Transverse colon (tissue), 4 donors: ENCODE measurements at regions not wholly inside any gene's neighbourhood (a gene's known extent, or its start where the extent isn't known, plus 50 kb on each side); places are given as distances from the start of the nearest gene placed in this dataset.

Experiments used
- DNase-seq: peaks from one replicate; pipeline ENCODE4 v3.0.0-alpha.2; 2019
- H3K27ac ChIP-seq, 4 donors: fragments of 200-600 bp; sonication (generic); 2 replicates each; pipeline ENCODE4 v1.5.1; 2016 to 2018; ENCODE audit warnings: inconsistent platforms in 4 of 4
- H3K27me3 ChIP-seq: fragments of 200-600 bp; sonication (generic); 2 replicates; pipeline ENCODE4 v1.5.1; 2017; ENCODE audit warnings: inconsistent platforms
- H3K36me3 ChIP-seq, 4 donors: fragments of 200-600 bp; sonication (generic); 2 replicates each; pipeline ENCODE4 v1.5.1; 2017 to 2019; ENCODE audit warnings: inconsistent platforms in 4 of 4
- H3K4me1 ChIP-seq, 4 donors: fragments of 200-600 bp; sonication (generic); 2 replicates each; pipeline ENCODE4 v1.5.1; 2017 to 2020; ENCODE audit warnings: inconsistent platforms in 4 of 4
- H3K4me3 ChIP-seq, 4 donors: fragments of 200-600 bp; sonication (generic); 1 replicate in 1 of 4; 2 replicates in 3 of 4; pipeline versions ENCODE4 v1.5.1 to v1.6.1; 2017 to 2019; ENCODE audit warnings: inconsistent platforms in 4 of 4
- H3K9me3 ChIP-seq, 2 donors: fragments of 200-600 bp; sonication (generic); 2 replicates each; pipeline ENCODE4 v1.5.1; 2017 to 2019; ENCODE audit warnings: inconsistent platforms in 2 of 2
- CTCF ChIP-seq, 5 experiments: fragments of 200-600 bp in 3 of 5; fragments of 450-650 bp in 2 of 5; sonication (generic) in 3 of 5; IDR thresholded peaks; 1 replicate in 2 of 5; 2 replicates in 3 of 5; pipeline ENCODE4 v1.5.1; 2016 to 2017; ENCODE audit warnings: antibody characterized with exemption in 5 of 5, inconsistent platforms in 3 of 5, mild to moderate bottlenecking in 2 of 5, moderate library complexity in 1 of 5
- EP300 ChIP-seq: sonication (generic); formaldehyde crosslinking; IDR thresholded peaks from one replicate; pipeline ENCODE4 v1.6.1; 2017; ENCODE audit warnings: antibody characterized with exemption, low read depth
- POLR2A ChIP-seq: fragments of 450-650 bp; IDR thresholded peaks from one replicate; pipeline ENCODE4 v1.6.1; 2016; ENCODE audit warnings: antibody characterized with exemption, mild to moderate bottlenecking, moderate library complexity
- POLR2AphosphoS5 ChIP-seq, 3 donors: sonication (generic); formaldehyde crosslinking; IDR thresholded peaks; one replicate each; pipeline ENCODE4 v1.6.1; 2016; ENCODE audit warnings: antibody characterized with exemption in 3 of 3
- WGBS, 2 donors: methylation state at CpG; one replicate each; pipeline ENCODE4 v1.1.5; 2018; ENCODE audit warnings: low coverage in 1 of 2; 5-methylcytosine and 5-hydroxymethylcytosine counted together
- in situ Hi-C, 4 donors: fragments of 200-750 bp; cut with MboI; loops; one replicate each; pipeline versions ENCODE4 v1.15.0 to v1.15.1; 2017; ENCODE audit warnings: low sequenced_read_pairs in 3 of 4, low pct_ligation_motif_present in 1 of 4, low pct_unique_long_range_greater_than_20kb in 1 of 4
- intact Hi-C: fragments of 100-400 bp; cut with DNase I; formaldehyde crosslinking; loops from one replicate; pipeline ENCODE4 v1.15.1; 2023; ENCODE audit warnings: low total_unique reads

GRCh38 chr7:53100091-53100490 lies 64.7 kb downstream of the POM121L12 start:
- in situ Hi-C loops = no loop called here
- no peaks in the 10 kb centered on the region for H3K9me3 ChIP-seq
- intact Hi-C loops = no loop called here
- no peak overlapping the region for H3K27ac ChIP-seq
- H3K4me1 ChIP-seq = no peaks in the 10 kb centered on the region
- H3K36me3 ChIP-seq = no peaks in the 10 kb centered on the region
- WGBS, 2 donors = 63 to 84% methylated on average over 3 to 4 of the region's 4 CpGs
- H3K27me3 ChIP-seq = no peaks in the 10 kb centered on the region
- no peak overlapping the region for H3K4me3 ChIP-seq
- TF ChIP-seq CTCF (IDR thresholded peaks at IDR 0.05) = no peak
- TF ChIP-seq EP300 = no peak
- no peak for TF ChIP-seq POLR2A
- TF ChIP-seq POLR2AphosphoS5 (IDR thresholded peaks at IDR 0.05) = no peak
- DNase-seq = no peak

GRCh38 chr7:53101026-53101425 lies 65.6 kb downstream of the POM121L12 start:
- in situ Hi-C loops = no loop called here
- no peaks in the 10 kb centered on the region for H3K9me3 ChIP-seq
- no peaks in the 10 kb centered on the region for H3K36me3 ChIP-seq
- no peaks in the 10 kb centered on the region for H3K27me3 ChIP-seq
- intact Hi-C loops = no loop called here
- no peaks in the 10 kb centered on the region for H3K4me1 ChIP-seq
- TF ChIP-seq POLR2AphosphoS5 (IDR thresholded peaks at IDR 0.05) (no peak), POLR2A (no peak), CTCF (IDR thresholded peaks at IDR 0.05) (no peak)
- 55 to 85% methylated on average over 6 to 7 of the region's 7 CpGs for WGBS, 2 donors
- no peak for DNase-seq
- H3K27ac ChIP-seq = no peak overlapping the region
- no peak overlapping the region for H3K4me3 ChIP-seq

GRCh38 chr7:53110425-53110824 lies 75.0 kb downstream of the POM121L12 start:
- WGBS, 2 donors = 78 to 80% methylated on average over 1 to 4 of the region's 4 CpGs
- Histone ChIP-seq H3K9me3 (no peaks in the 10 kb centered on the region), H3K4me1 (no peaks in the 10 kb centered on the region), H3K27me3 (no peaks in the 10 kb centered on the region), H3K27ac (no peak overlapping the region), H3K4me3 (no peak overlapping the region), H3K36me3 (no peaks in the 10 kb centered on the region)
- TF ChIP-seq EP300 (no peak), CTCF (IDR thresholded peaks at IDR 0.05) (no peak), POLR2A (no peak), POLR2AphosphoS5 (IDR thresholded peaks at IDR 0.05) (no peak)
- in situ Hi-C loops (no loop called here), intact Hi-C loops (no loop called here)
- DNase-seq = no peak

- intact Hi-C loops = no loop called here
- H3K27me3 ChIP-seq = no peaks in the 10 kb centered on the region
- H3K4me3 ChIP-seq = no peak overlapping the region
- H3K9me3 ChIP-seq = no peaks in the 10 kb centered on the region
- no peak for TF ChIP-seq POLR2AphosphoS5 (IDR thresholded peaks at IDR 0.05)
- no peak for TF ChIP-seq CTCF (IDR thresholded peaks at IDR 0.05)
- TF ChIP-seq POLR2A = no peak
- TF ChIP-seq EP300 = no peak
- whole genome bisulfite sequencing, 2 donors = 33 to 68% methylated on average over 1 of the region's 1 CpG
- no peak for DNase-seq
- H3K27ac ChIP-seq = no peak overlapping the region
- in situ Hi-C loops = no loop called here
- H3K36me3 ChIP-seq = no peaks in the 10 kb centered on the region
- no peaks in the 10 kb centered on the region for H3K4me1 ChIP-seq
Observed at GRCh38 chr7:53111031-53111430, 75.6 kb downstream of the POM121L12 start.
